PC-3 (cell line): ENCODE measurements at regions not wholly inside any gene's neighbourhood (a gene's known extent, or its start where the extent isn't known, plus 50 kb on each side); places are given as distances from the start of the nearest gene placed in this dataset.
A peak's percentile ranks its signal among the peaks of the same experiment; 100 is the strongest.

Source experiments
- ATAC-seq: fragments of 200-7000 bp; cut with Tn5 transposase; 2 replicates; pipeline ENCODE4 v1.9.1; 2020; ENCODE audit warnings: mild to moderate bottlenecking, moderate library complexity
- BruUV-seq: library from RNA; stranded (reverse); fragments of 400-500 nt; replicated peaks from 2 replicates; lab custom pipeline; 2021; lab: Mats Ljungman, UMichigan
- CTCF ChIA-PET: fragments of 300-600 bp; sonication (Branson Sonifier 250); formaldehyde crosslinking; loops from one replicate; lab custom pipeline; 2022; ENCODE audit warnings: antibody characterized with exemption; lab: Charles Lee
- POLR2A ChIA-PET: fragments of 300-600 bp; sonication (Branson Sonifier 250); formaldehyde crosslinking; loops from one replicate; lab custom pipeline; 2022; ENCODE audit warnings: antibody characterized with exemption; ENCODE audit not compliant: unreplicated experiment; lab: Charles Lee
- DNase-seq: peaks from one replicate; pipeline ENCODE4 v3.0.0-alpha.2; 2015
- H2AFZ ChIP-seq: fragments of 300-600 bp; sonication (generic); 2 replicates; pipeline ENCODE4 v1.6.0; 2016; ENCODE audit warnings: antibody characterized with exemption, low read length
- H3F3A ChIP-seq: fragments of 300-600 bp; sonication (generic); one replicate; pipeline ENCODE4 v1.6.0; 2017; ENCODE audit warnings: antibody characterized with exemption, low read length, control low read depth, mild to moderate bottlenecking; ENCODE audit not compliant: unreplicated experiment
- H3K27ac ChIP-seq: fragments of 300-600 bp; sonication (generic); 2 replicates; pipeline ENCODE4 v1.5.1; 2016; ENCODE audit warnings: mild to moderate bottlenecking, low read length
- H3K27me3 ChIP-seq: fragments of 300-600 bp; sonication (generic); 2 replicates; pipeline ENCODE4 v1.6.1; 2016; ENCODE audit warnings: low read length, mixed read lengths
- H3K36me3 ChIP-seq: fragments of 300-600 bp; sonication (generic); 2 replicates; pipeline ENCODE4 v1.6.1; 2016; ENCODE audit warnings: low read depth, mixed run types, low read length, mixed read lengths
- H3K4me1 ChIP-seq: fragments of 300-600 bp; sonication (generic); 2 replicates; pipeline ENCODE4 v1.5.1; 2016; ENCODE audit warnings: low read length; ENCODE audit not compliant: insufficient read depth
- H3K4me2 ChIP-seq: fragments of 300-600 bp; sonication (generic); 2 replicates; pipeline ENCODE4 v1.6.0; 2016; ENCODE audit warnings: low read length
- H3K4me3 ChIP-seq: fragments of 300-600 bp; sonication (generic); 2 replicates; pipeline ENCODE4 v1.5.1; 2016; ENCODE audit warnings: mild to moderate bottlenecking, low read length, mixed read lengths
- H3K79me2 ChIP-seq: fragments of 300-600 bp; sonication (generic); 2 replicates; pipeline ENCODE4 v1.6.1; 2017; ENCODE audit warnings: low read length, mixed read lengths
- H3K9ac ChIP-seq: fragments of 300-600 bp; sonication (generic); 2 replicates; pipeline ENCODE4 v1.6.0; 2016; ENCODE audit warnings: mild to moderate bottlenecking, low read length
- H3K9me2 ChIP-seq: fragments of 300-600 bp; sonication (generic); replicated peaks from 2 replicates; pipeline ENCODE4 v1.6.1; 2016; ENCODE audit warnings: mixed run types, low read length, mixed read lengths
- H3K9me3 ChIP-seq: fragments of 300-600 bp; sonication (generic); 2 replicates; pipeline ENCODE4 v1.6.1; 2016; ENCODE audit warnings: low read length, mixed read lengths
- H4K20me1 ChIP-seq: fragments of 300-600 bp; sonication (generic); 2 replicates; pipeline ENCODE4 v1.6.1; 2016; ENCODE audit warnings: low read length, mixed read lengths
- EZH2 ChIP-seq: fragments of 300-600 bp; sonication (generic); IDR thresholded peaks from one replicate; pipeline ENCODE4 v1.6.1; 2017; ENCODE audit warnings: antibody characterized with exemption, mild to moderate bottlenecking, low read length; ENCODE audit not compliant: unreplicated experiment
- EZH2phosphoT487 ChIP-seq: fragments of 300-600 bp; sonication (generic); IDR thresholded peaks from 2 replicates; pipeline ENCODE4 v1.6.1; 2018; ENCODE audit warnings: mild to moderate bottlenecking, antibody characterized with exemption, low read length, borderline replicate concordance
- intact Hi-C: fragments of 100-400 bp; cut with micrococcal nuclease; formaldehyde crosslinking; loops from 2 replicates; pipeline ENCODE4 v1.9.0; 2023
- TF ChIP-seq, protein P1 (sequence below): fragments of 300-600 bp; sonication (generic); conservative IDR thresholded peaks from 2 replicates; pipeline ENCODE4 v1.5.1; 2017; ENCODE audit warnings: antibody characterized with exemption, low read depth, mild to moderate bottlenecking, low read length

DNA sequence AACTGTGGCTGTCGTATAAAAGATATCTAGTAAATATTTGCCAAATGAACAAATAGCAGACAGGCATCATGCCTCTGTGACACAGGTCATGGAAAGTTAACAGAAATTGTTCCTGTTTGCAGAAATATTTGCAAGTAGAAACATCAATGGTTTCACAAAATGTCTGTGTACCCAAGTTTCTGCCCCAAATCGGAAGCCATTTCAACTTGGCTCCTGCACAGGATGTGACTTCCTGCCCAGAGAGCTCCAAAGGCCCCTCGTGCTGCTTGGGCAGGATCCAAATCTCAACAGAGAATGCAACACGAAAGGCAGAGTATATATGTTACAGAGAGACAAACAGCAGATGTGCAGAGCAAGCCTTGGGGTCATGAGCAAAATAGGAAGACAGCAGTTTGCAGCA lies 95.5 kb upstream of the SERP2 start:
- intact Hi-C loops, result no loop called here
- ATAC-seq (no peak), DNase-seq (no peak)
- Histone ChIP-seq H3K4me2 (no peak overlapping the region), H3K9me2 (no peaks in the 10 kb centered on the region), H3K79me2 (no peaks in the 10 kb centered on the region), H2AFZ (peak overlapping the region; percentile 63), H4K20me1 (no peaks in the 10 kb centered on the region), H3K27ac (0 out of 2 replicates have a peak overlapping the region, but pooled peaks have one; percentile 14), H3K36me3 (no peaks in the 10 kb centered on the region), H3K9me3 (no peaks in the 10 kb centered on the region), H3K4me3 (no peak overlapping the region), H3F3A (no peaks in the 10 kb centered on the region), H3K4me1 (peaks cover 32% of the 10 kb centered on the region), H3K27me3 (no peaks in the 10 kb centered on the region), H3K9ac (no peak overlapping the region)
- POLR2A ChIA-PET, result no interaction called here
- CTCF ChIA-PET, result no interaction called here
- TF ChIP-seq EZH2phosphoT487, result no peak
- TF ChIP-seq EZH2, result no peak
- TF ChIP-seq, protein P1, sequence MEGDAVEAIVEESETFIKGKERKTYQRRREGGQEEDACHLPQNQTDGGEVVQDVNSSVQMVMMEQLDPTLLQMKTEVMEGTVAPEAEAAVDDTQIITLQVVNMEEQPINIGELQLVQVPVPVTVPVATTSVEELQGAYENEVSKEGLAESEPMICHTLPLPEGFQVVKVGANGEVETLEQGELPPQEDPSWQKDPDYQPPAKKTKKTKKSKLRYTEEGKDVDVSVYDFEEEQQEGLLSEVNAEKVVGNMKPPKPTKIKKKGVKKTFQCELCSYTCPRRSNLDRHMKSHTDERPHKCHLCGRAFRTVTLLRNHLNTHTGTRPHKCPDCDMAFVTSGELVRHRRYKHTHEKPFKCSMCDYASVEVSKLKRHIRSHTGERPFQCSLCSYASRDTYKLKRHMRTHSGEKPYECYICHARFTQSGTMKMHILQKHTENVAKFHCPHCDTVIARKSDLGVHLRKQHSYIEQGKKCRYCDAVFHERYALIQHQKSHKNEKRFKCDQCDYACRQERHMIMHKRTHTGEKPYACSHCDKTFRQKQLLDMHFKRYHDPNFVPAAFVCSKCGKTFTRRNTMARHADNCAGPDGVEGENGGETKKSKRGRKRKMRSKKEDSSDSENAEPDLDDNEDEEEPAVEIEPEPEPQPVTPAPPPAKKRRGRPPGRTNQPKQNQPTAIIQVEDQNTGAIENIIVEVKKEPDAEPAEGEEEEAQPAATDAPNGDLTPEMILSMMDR, result no peak
- no TSS peak for BruUV-seq

DNA sequence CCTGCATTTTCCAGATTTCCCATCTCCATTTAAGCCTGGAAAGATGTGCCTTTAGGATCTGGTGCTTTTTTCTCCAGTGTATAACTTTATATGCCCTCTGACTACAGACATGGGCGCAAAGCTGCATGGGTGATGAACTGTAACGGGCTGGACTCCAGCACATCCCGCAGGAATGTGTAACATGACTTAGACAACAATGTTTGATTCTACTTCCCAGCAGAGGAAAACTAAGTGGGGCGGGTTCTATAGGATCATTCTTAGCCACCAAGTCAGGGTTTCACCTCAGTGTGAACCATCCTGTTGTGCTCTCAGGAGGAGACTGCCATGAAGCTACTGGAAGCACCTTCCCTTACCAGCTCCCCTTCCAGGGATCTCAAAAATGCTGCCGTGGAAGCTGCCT lies 93.2 kb upstream of the SERP2 start:
- CTCF ChIA-PET, result no interaction called here
- DNase-seq (peak; percentile 40), ATAC-seq (peak; percentile 50)
- no peaks in the 10 kb centered on the region for H3K36me3 ChIP-seq
- H3K4me3 ChIP-seq, result no peak overlapping the region
- H3K9me2 ChIP-seq, result no peaks in the 10 kb centered on the region
- no peak overlapping the region for H3K27ac ChIP-seq
- no peaks in the 10 kb centered on the region for H3K9me3 ChIP-seq
- no peaks in the 10 kb centered on the region for H3F3A ChIP-seq
- POLR2A ChIA-PET, result no interaction called here
- no peak overlapping the region for H3K9ac ChIP-seq
- no peaks in the 10 kb centered on the region for H3K27me3 ChIP-seq
- H3K79me2 ChIP-seq, result no peaks in the 10 kb centered on the region
- no peak overlapping the region for H2AFZ ChIP-seq
- BruUV-seq, result no TSS peak
- no peak overlapping the region for H3K4me2 ChIP-seq
- no peaks in the 10 kb centered on the region for H4K20me1 ChIP-seq
- intact Hi-C loops, result no loop called here
- TF ChIP-seq, protein P1, result no peak
- TF ChIP-seq EZH2, result no peak
- no peak for TF ChIP-seq EZH2phosphoT487
- H3K4me1 ChIP-seq, result peaks cover 17% of the 10 kb centered on the region

DNA sequence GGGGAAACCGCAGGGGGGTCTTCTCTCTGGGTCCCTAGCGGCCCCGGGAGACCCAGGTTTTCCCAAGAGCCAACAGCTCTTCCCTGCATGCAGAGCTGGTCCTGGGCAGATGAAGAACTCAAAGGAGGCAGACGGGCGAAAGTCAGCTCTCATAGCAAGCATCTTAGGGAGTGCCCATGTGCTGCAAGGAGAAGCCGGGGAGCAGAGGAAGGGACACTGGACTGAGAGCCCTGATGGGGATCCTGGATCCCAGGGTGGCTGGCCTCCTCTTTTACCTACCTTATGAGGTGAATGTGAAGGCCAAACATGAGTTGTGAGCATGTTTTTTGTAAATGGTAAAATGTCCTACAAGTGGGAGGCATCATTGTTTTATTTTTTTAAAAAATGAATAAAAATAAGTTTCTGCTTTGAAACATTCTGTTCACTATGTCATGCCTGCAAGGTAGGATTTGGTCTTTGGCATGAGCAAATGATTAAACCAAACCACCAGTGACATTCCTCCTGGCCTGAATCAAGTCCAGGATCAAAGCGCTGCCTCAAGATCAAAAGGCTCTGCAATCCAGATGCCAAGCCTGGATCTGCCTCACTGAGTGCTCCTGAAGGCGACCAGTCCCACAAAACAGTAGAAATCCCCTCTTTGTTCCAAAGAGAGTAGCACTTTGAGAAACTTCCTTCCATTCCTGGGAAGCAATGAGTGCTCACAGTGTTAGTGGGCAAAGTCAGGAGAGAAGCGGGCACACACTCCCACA lies 92.2 kb upstream of the SERP2 start:
- Histone ChIP-seq H3F3A (no peaks in the 10 kb centered on the region), H3K4me2 (no peak overlapping the region), H3K9me2 (no peaks in the 10 kb centered on the region), H3K36me3 (no peaks in the 10 kb centered on the region), H4K20me1 (no peaks in the 10 kb centered on the region), H2AFZ (no peak overlapping the region), H3K27ac (no peak overlapping the region), H3K79me2 (no peaks in the 10 kb centered on the region), H3K9me3 (no peaks in the 10 kb centered on the region), H3K27me3 (no peaks in the 10 kb centered on the region), H3K4me3 (no peak overlapping the region), H3K4me1 (peaks cover 17% of the 10 kb centered on the region), H3K9ac (no peak overlapping the region)
- no peak for DNase-seq
- no peak for TF ChIP-seq EZH2phosphoT487
- TF ChIP-seq EZH2, result no peak
- TF ChIP-seq, protein P1, result no peak
- no peak for ATAC-seq
- ChIA-PET CTCF (no interaction called here), POLR2A (interaction anchor here (0.6 kb wide), 1 partner anchor 156 kb away, joined by 5 read pairs; no protein-coding TSS in a partner anchor)
- intact Hi-C loops, result no loop called here
- BruUV-seq, result no TSS peak
